Tibial nerve (tissue), 4 donors: ENCODE measurements at regions not wholly inside any gene's neighbourhood (a gene's known extent, or its start where the extent isn't known, plus 50 kb on each side); places are given as distances from the start of the nearest gene placed in this dataset.

ENCODE experiments used
- DNase-seq, 2 donors: peaks; one replicate each; pipeline ENCODE4 v3.0.0-alpha.2; 2019; ENCODE audit warnings: low spot score in 2 of 2
- H3K27ac ChIP-seq, 4 donors: fragments of 200-600 bp; sonication (generic) in 3 of 4; one replicate each; pipeline ENCODE4 v1.5.1; 2017 to 2019; ENCODE audit warnings: mild to moderate bottlenecking in 1 of 4
- H3K27me3 ChIP-seq, 2 donors: fragments of 200-600 bp; sonication (generic) in 1 of 2; one replicate each; pipeline versions ENCODE4 v1.5.1 to v1.6.0; 2017 to 2019
- H3K36me3 ChIP-seq, 3 donors: fragments of 200-600 bp; sonication (generic); one replicate each; pipeline ENCODE4 v1.5.1; 2018 to 2019
- H3K4me1 ChIP-seq, 4 donors: fragments of 200-600 bp; sonication (generic) in 3 of 4; one replicate each; pipeline ENCODE4 v1.5.1; 2017 to 2019
- H3K4me3 ChIP-seq, 4 donors: fragments of 200-600 bp; sonication (generic) in 3 of 4; one replicate each; pipeline ENCODE4 v1.5.1; 2017 to 2019; ENCODE audit warnings: mild to moderate bottlenecking in 1 of 4, moderate library complexity in 1 of 4
- H3K9me3 ChIP-seq, 4 donors: fragments of 200-600 bp; sonication (generic) in 3 of 4; one replicate each; pipeline ENCODE4 v1.5.1; 2017 to 2019
- EP300 ChIP-seq, 2 donors: sonication (generic); formaldehyde crosslinking; IDR thresholded peaks; one replicate each; pipeline ENCODE4 v1.6.1; 2017; ENCODE audit warnings: antibody characterized with exemption in 2 of 2, mild to moderate bottlenecking in 1 of 2
- POLR2A ChIP-seq, 2 donors: fragments of 450-650 bp; IDR thresholded peaks; one replicate each; pipeline ENCODE4 v1.6.1; 2017; ENCODE audit warnings: antibody characterized with exemption in 2 of 2, mild to moderate bottlenecking in 2 of 2, moderate library complexity in 2 of 2
- WGBS, 2 donors: methylation state at CpG; one replicate each; pipeline ENCODE4 v1.1.5; 2018; 5-methylcytosine and 5-hydroxymethylcytosine counted together
- TF ChIP-seq, protein P1 (sequence below), 5 experiments: fragments of 200-600 bp in 3 of 5; fragments of 450-650 bp in 2 of 5; sonication (generic) in 3 of 5; IDR thresholded peaks; one replicate each; pipeline ENCODE4 v1.5.1; 2016 to 2019; ENCODE audit warnings: antibody characterized with exemption in 5 of 5, mild to moderate bottlenecking in 3 of 5, moderate library complexity in 2 of 5

DNA sequence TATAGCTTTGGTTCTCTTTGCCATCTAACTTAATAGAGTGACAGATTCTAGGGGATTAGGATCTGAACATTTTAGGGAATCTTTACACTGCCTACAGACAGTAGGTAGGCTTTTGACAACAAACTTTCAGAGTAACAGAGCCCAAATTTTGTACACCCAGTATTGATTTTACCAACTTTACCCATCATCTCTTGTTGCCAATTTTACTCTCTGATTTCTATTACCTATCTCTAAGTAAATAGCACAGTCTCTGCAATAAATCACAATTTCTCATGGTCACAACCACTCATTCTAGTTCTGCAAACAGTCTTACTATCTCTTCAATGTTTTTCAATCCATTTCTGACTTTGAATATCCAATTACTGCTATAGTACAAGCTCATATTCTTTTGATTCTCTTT, 1097.6 kb upstream of the PHF14 start:
- no peak for TF ChIP-seq EP300 (IDR thresholded peaks at IDR 0.05)
- no peak for TF ChIP-seq POLR2A (IDR thresholded peaks at IDR 0.05)
- TF ChIP-seq, protein P1, sequence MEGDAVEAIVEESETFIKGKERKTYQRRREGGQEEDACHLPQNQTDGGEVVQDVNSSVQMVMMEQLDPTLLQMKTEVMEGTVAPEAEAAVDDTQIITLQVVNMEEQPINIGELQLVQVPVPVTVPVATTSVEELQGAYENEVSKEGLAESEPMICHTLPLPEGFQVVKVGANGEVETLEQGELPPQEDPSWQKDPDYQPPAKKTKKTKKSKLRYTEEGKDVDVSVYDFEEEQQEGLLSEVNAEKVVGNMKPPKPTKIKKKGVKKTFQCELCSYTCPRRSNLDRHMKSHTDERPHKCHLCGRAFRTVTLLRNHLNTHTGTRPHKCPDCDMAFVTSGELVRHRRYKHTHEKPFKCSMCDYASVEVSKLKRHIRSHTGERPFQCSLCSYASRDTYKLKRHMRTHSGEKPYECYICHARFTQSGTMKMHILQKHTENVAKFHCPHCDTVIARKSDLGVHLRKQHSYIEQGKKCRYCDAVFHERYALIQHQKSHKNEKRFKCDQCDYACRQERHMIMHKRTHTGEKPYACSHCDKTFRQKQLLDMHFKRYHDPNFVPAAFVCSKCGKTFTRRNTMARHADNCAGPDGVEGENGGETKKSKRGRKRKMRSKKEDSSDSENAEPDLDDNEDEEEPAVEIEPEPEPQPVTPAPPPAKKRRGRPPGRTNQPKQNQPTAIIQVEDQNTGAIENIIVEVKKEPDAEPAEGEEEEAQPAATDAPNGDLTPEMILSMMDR (IDR thresholded peaks at IDR 0.05), result no peak
- Histone ChIP-seq H3K27ac (no peak overlapping the region), H3K27me3 (no peaks in the 10 kb centered on the region), H3K36me3 (no peaks in the 10 kb centered on the region), H3K4me1 (no peaks in the 10 kb centered on the region), H3K9me3 (no peaks in the 10 kb centered on the region), H3K4me3 (no peak overlapping the region)
- no peak for DNase-seq

DNA sequence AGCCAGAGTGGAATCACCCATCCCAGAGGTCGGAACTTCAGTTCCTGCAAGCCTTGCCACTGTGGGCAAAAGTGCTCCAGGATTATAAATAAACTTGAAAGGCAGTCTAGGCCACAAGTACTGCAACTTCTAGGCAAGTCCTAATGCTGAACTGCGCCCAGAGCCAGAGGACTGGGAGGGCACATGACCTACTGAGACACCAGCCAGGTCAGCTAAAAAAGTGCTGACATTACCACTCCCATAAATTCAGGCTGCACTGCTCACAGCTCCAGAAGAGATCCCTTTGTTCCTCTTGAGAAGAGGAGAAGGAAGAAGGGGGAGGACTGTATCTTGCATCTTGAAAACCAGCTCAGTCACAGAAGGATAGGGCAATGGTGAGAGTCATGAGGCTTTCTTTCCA, 1084.1 kb upstream of the PHF14 start:
- H3K4me1 ChIP-seq, result no peaks in the 10 kb centered on the region
- H3K9me3 ChIP-seq, result peaks cover 0 to 7% (median 0%) of the 10 kb centered on the region in 4 donors
- TF ChIP-seq EP300 (IDR thresholded peaks at IDR 0.05), result no peak
- TF ChIP-seq POLR2A (IDR thresholded peaks at IDR 0.05), result no peak
- TF ChIP-seq, protein P1 (IDR thresholded peaks at IDR 0.05), result no peak
- no peaks in the 10 kb centered on the region for H3K36me3 ChIP-seq
- no peak for DNase-seq
- H3K27ac ChIP-seq, result no peak overlapping the region
- no peaks in the 10 kb centered on the region for H3K27me3 ChIP-seq
- no peak overlapping the region for H3K4me3 ChIP-seq
- 64 to 82% methylated on average over 2 of the region's 2 CpGs for WGBS, 2 donors

DNA sequence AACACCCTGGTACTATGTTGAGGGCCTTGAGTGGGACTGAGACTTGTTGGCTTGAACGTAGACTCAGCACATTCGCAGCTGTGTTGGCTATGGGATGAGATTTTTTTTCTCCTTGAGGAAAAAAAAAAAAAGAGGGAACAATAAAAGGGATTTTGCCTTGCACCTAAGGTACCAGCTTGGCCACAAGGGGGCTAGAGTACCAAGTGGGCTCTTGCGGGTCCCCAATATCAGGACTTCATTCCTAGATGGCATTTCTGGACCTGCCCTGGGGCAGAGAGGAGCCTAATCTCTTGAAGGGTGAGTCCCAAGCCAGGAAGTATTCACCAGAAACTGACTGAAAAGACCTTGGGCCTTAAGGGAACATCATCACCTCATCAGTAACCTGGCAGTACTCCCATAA, 1083.6 kb upstream of the PHF14 start:
- TF ChIP-seq EP300 (IDR thresholded peaks at IDR 0.05) (no peak), POLR2A (IDR thresholded peaks at IDR 0.05) (no peak)
- TF ChIP-seq, protein P1 (IDR thresholded peaks at IDR 0.05), result no peak
- DNase-seq, result no peak
- Histone ChIP-seq H3K36me3 (no peaks in the 10 kb centered on the region), H3K27me3 (no peaks in the 10 kb centered on the region), H3K27ac (no peak overlapping the region), H3K4me1 (no peaks in the 10 kb centered on the region), H3K9me3 (peaks cover 0 to 7% (median 0%) of the 10 kb centered on the region in 4 donors), H3K4me3 (no peak overlapping the region)
- WGBS, 2 donors, result 93 to 94% methylated on average over 3 of the region's 3 CpGs

DNA sequence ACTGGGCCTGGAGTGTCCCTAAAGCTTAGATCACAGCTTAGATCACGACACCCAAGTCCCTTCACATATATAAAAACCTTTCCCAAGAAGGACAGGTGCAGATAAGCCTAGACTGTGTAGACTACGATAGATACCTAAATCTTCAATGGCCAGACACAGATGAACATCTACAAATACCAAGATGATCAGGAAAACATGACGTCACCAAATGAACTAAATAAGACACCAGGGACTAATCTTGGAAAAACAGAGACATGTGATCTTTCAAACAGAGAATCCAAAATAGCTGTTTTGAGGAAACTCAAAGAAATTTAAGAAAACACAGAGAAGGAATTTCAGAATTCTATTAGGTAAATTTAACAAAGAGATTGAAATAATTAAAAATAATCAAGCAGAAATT, 1082.6 kb upstream of the PHF14 start:
- 80 to 81% methylated on average over 3 of the region's 3 CpGs for WGBS, 2 donors

DNA sequence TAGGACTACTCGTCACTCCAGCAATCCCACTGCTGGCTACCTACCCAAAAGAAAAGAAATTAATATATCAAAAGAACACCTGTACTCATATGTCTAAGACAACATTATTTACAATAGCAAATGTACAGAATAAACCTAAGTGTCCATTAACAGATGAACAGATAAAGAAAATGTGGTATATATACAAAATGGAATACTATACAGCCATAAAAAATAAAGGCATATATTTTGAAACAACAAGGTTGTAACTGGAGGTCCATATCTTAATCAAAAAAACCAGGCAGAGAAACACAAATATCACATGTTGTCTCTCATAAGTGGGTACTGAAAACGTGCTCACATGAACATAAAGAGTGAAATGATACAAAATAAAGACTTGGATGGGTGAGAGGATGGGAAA, 1073.3 kb upstream of the PHF14 start:
- WGBS, 2 donors, result 76 to 83% methylated on average over 2 of the region's 2 CpGs
- H3K36me3 ChIP-seq, result no peaks in the 10 kb centered on the region
- no peaks in the 10 kb centered on the region for H3K27me3 ChIP-seq
- no peak overlapping the region for H3K4me3 ChIP-seq
- TF ChIP-seq, protein P1 (IDR thresholded peaks at IDR 0.05), result no peak
- TF ChIP-seq POLR2A (IDR thresholded peaks at IDR 0.05), result no peak
- no peak for TF ChIP-seq EP300 (IDR thresholded peaks at IDR 0.05)
- no peak for DNase-seq
- no peaks in the 10 kb centered on the region for H3K4me1 ChIP-seq
- H3K27ac ChIP-seq, result no peak overlapping the region
- peaks cover 0 to 23% (median 2%) of the 10 kb centered on the region in 4 donors for H3K9me3 ChIP-seq

More for the DNA sequence above, 1082.6 kb upstream of the PHF14 start:
- Histone ChIP-seq H3K4me1 (no peaks in the 10 kb centered on the region), H3K4me3 (no peak overlapping the region), H3K27ac (no peak overlapping the region), H3K36me3 (no peaks in the 10 kb centered on the region), H3K27me3 (no peaks in the 10 kb centered on the region), H3K9me3 (peaks cover 0 to 15% (median 0%) of the 10 kb centered on the region in 4 donors)
- no peak for DNase-seq
- TF ChIP-seq EP300 (IDR thresholded peaks at IDR 0.05), result no peak
- no peak for TF ChIP-seq POLR2A (IDR thresholded peaks at IDR 0.05)
- TF ChIP-seq, protein P1 (IDR thresholded peaks at IDR 0.05), result no peak
